K562 (cell line): ENCODE measurements at regions not wholly inside any gene's neighbourhood (a gene's known extent, or its start where the extent isn't known, plus 50 kb on each side); places are given as distances from the start of the nearest gene placed in this dataset.

Experiments
- ATAC-seq: fragments of 200-7000 bp; cut with Tn5 transposase; 3 replicates; pipeline ENCODE4 v1.9.1; 2020; ENCODE audit warnings: moderate library complexity
- BruUV-seq: library from RNA; stranded (reverse); fragments of 400-500 nt; replicated peaks from 2 replicates; lab custom pipeline; 2021; lab: Mats Ljungman, UMichigan
- CTCF ChIA-PET: fragments of 300-600 bp; formaldehyde crosslinking; extraction: SDS; loops from one replicate; lab custom pipeline; 2021; ENCODE audit warnings: low intra/inter-chr PET ratio; lab: Yijun Ruan, JAX
- POLR2A ChIA-PET: fragments of 300-600, 350-650 bp; sonication (Branson Sonifier 250); formaldehyde crosslinking; extraction: SDS; loops from one replicate; lab custom pipeline; 2021; ENCODE audit warnings: antibody characterized with exemption, inconsistent platforms; lab: Yijun Ruan, JAX
- DNase-seq, 4 experiments: peaks; one replicate each; pipeline versions ENCODE4 v3.0.0 to v3.0.0-alpha.2; 2011 to 2018; ENCODE audit warnings: low spot score in 3 of 4, mixed read lengths in 3 of 4; ENCODE audit errors: extremely low read depth in 1 of 4
- FAIRE-seq: peaks from 2 replicates; lab custom pipeline; 2011; peaks lifted over from hg19 to GRCh38; lab: Jason Lieb, UNC
- H2AFZ ChIP-seq: 2 replicates; pipeline ENCODE4 v1.6.0; 2011; ENCODE audit warnings: low read depth, low read length, control low read depth, inconsistent platforms
- H3K27ac ChIP-seq: fragments of 200-600 bp; 3 replicates; pipeline ENCODE4 v1.8.0; 2011; ENCODE audit warnings: low read depth, mild to moderate bottlenecking, control low read depth, inconsistent platforms, low read length, moderate library complexity, mixed read lengths; ENCODE audit errors: extremely low read depth
- H3K27me3 ChIP-seq, 2 experiments: fragments of 300-600 bp in 1 of 2; 2 replicates in 1 of 2; 3 replicates in 1 of 2; pipeline versions ENCODE4 v1.6.0 to v1.8.0; 2011; ENCODE audit warnings: inconsistent platforms in 2 of 2, low read length in 2 of 2, mild to moderate bottlenecking in 1 of 2, mixed read lengths in 1 of 2, moderate library complexity in 1 of 2; ENCODE audit not compliant: control insufficient read depth in 2 of 2, insufficient read depth in 2 of 2
- H3K36me3 ChIP-seq: fragments of 300-600 bp; 3 replicates; pipeline ENCODE4 v1.8.0; 2011; ENCODE audit warnings: mild to moderate bottlenecking, low read length, inconsistent platforms; ENCODE audit not compliant: control insufficient read depth, insufficient read depth
- H3K4me1 ChIP-seq, 2 experiments: fragments of 200-600 bp in 1 of 2; replicated peaks in 1 of 2; 2 replicates in 1 of 2; 3 replicates in 1 of 2; pipeline versions ENCODE4 v1.5.1 to v1.8.0; 2011; ENCODE audit warnings: inconsistent platforms in 2 of 2, low read length in 2 of 2, mild to moderate bottlenecking in 1 of 2, mixed read lengths in 1 of 2, moderate library complexity in 1 of 2; ENCODE audit not compliant: control insufficient read depth in 2 of 2, insufficient read depth in 2 of 2
- H3K4me2 ChIP-seq: 2 replicates; pipeline ENCODE4 v1.6.1; 2011; ENCODE audit warnings: low read length, control low read depth, inconsistent platforms, mixed read lengths; ENCODE audit not compliant: insufficient read depth
- H3K4me3 ChIP-seq: fragments of 200-600 bp; sonication (generic), shearing (Covaris generic); 2 replicates; pipeline ENCODE4 v1.5.1; 2016; ENCODE audit warnings: control low read depth, inconsistent platforms
- H3K79me2 ChIP-seq: fragments of 200-600 bp; 3 replicates; pipeline ENCODE4 v1.8.0; 2011; ENCODE audit warnings: low read length, inconsistent platforms; ENCODE audit not compliant: control insufficient read depth, insufficient read depth
- H3K9ac ChIP-seq, 2 experiments: 2 replicates each; pipeline versions ENCODE4 v1.6.0 to v1.6.1; 2011; ENCODE audit warnings: low read depth in 2 of 2, low read length in 2 of 2, control low read depth in 1 of 2, inconsistent platforms in 1 of 2, mild to moderate bottlenecking in 1 of 2, mixed read lengths in 1 of 2; ENCODE audit not compliant: insufficient read depth in 1 of 2
- H3K9me1 ChIP-seq: one replicate; pipeline ENCODE4 v1.6.0; 2011; ENCODE audit warnings: inconsistent platforms, mild to moderate bottlenecking, low read length, moderate library complexity; ENCODE audit not compliant: control insufficient read depth, insufficient read depth
- H3K9me3 ChIP-seq: replicated peaks from 2 replicates; pipeline ENCODE4 v1.5.1; 2011; ENCODE audit warnings: low read depth, low read length, inconsistent platforms; ENCODE audit not compliant: control insufficient read depth, insufficient read depth
- H4K20me1 ChIP-seq: replicated peaks from 2 replicates; pipeline ENCODE4 v1.6.1; 2011; ENCODE audit warnings: low read length, inconsistent platforms, mixed read lengths; ENCODE audit not compliant: control insufficient read depth, insufficient read depth
- ARID2 ChIP-seq: fragments of 450-650 bp; IDR thresholded peaks from 2 replicates; pipeline ENCODE4 v1.6.1; 2017; ENCODE audit warnings: antibody characterized with exemption, mild to moderate bottlenecking
- CBX1 ChIP-seq: sonication (generic); IDR thresholded peaks from 2 replicates; pipeline ENCODE4 v1.6.1; 2016; ENCODE audit warnings: antibody characterized with exemption, low read depth, mild to moderate bottlenecking
- FUS ChIP-seq: fragments of 200-400 bp; formaldehyde crosslinking; optimal IDR thresholded peaks from 2 replicates; pipeline ENCODE3; 2017; ENCODE audit warnings: low read depth, low read length
- HLTF ChIP-seq: fragments of 450-650 bp; IDR thresholded peaks from 2 replicates; pipeline ENCODE4 v1.6.1; 2016
- KLF6 ChIP-seq: fragments of 250-450 bp; sonication (Bioruptor Pico); IDR thresholded peaks from 2 replicates; pipeline ENCODE4 v1.4.0; 2020; ENCODE audit warnings: mild to moderate bottlenecking, moderate library complexity, borderline replicate concordance
- NR2C2 ChIP-seq, 2 experiments: fragments of 200-800 bp in 1 of 2; sonication (Bioruptor generic) in 1 of 2; sonication (generic) in 1 of 2; formaldehyde crosslinking in 1 of 2; IDR thresholded peaks; 2 replicates each; pipeline versions ENCODE4 v1.6.1 to v1.8.0; 2016 to 2022; ENCODE audit warnings: mild to moderate bottlenecking in 1 of 2, missing compliant biosample characterization in 1 of 2, missing genetic modification characterization in 1 of 2, missing genetic modification reagents in 1 of 2
- PCBP2 ChIP-seq: fragments of 200-400 bp; formaldehyde crosslinking; IDR thresholded peaks from 2 replicates; pipeline ENCODE4 v1.6.1; 2018; ENCODE audit warnings: low read length, low read depth, mild to moderate bottlenecking, moderate library complexity; ENCODE audit not compliant: poor library complexity, severe bottlenecking
- WGBS: fragments of 100-300 bp; shearing (Covaris generic); methylation state at CpG from one replicate; pipeline ENCODE4 v1.1.6; 2016; ENCODE audit warnings: low coverage, mixed read lengths; ENCODE audit not compliant: insufficient coverage; ENCODE audit errors: missing lambda C conversion rate; 5-methylcytosine and 5-hydroxymethylcytosine counted together
- in situ Hi-C: fragments of 300-500 bp; cut with MboI; formaldehyde crosslinking; loops from 4 replicates; pipeline ENCODE4 v1.15.0; 2018; ENCODE audit warnings: inconsistent platforms, mixed read lengths
- intact Hi-C: fragments of 100-400 bp; cut with micrococcal nuclease; formaldehyde crosslinking; loops from 2 replicates; pipeline ENCODE4 v1.14.2; 2022
- TF ChIP-seq, protein P1 (sequence below): fragments of 250-450 bp; sonication (Bioruptor Pico); IDR thresholded peaks from 2 replicates; pipeline ENCODE4 v1.5.0; 2021; ENCODE audit warnings: mild to moderate bottlenecking, borderline replicate concordance
- TF ChIP-seq, protein P2 (sequence below): sonication (generic); formaldehyde crosslinking; IDR thresholded peaks from 2 replicates; pipeline ENCODE4 v1.8.1; 2023; ENCODE audit warnings: mild to moderate bottlenecking, missing genetic modification reagents

DNA sequence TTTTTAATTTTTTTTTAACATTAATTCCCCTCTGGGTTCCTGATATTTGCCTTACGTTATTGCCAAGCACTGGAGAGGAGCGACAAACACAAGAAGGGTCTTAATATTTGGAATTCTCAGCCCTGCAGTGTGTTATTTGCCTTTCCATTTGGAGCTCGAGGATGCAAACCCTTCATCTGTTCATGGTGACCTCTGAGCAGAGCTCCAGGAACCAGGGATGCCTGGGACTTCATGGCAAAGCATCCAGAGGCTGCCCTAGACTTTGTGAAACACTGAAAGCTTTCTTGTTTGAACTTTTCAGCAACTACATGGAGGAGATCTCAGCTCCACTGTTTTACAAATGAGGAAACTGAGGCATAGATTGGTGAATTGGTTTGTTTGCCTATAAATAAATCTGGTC lies 254.2 kb downstream of the CBLN1 start:
- H3K4me3 ChIP-seq = no peak overlapping the region
- no peak for TF ChIP-seq PCBP2
- TF ChIP-seq HLTF = no peak
- TF ChIP-seq, protein P1, sequence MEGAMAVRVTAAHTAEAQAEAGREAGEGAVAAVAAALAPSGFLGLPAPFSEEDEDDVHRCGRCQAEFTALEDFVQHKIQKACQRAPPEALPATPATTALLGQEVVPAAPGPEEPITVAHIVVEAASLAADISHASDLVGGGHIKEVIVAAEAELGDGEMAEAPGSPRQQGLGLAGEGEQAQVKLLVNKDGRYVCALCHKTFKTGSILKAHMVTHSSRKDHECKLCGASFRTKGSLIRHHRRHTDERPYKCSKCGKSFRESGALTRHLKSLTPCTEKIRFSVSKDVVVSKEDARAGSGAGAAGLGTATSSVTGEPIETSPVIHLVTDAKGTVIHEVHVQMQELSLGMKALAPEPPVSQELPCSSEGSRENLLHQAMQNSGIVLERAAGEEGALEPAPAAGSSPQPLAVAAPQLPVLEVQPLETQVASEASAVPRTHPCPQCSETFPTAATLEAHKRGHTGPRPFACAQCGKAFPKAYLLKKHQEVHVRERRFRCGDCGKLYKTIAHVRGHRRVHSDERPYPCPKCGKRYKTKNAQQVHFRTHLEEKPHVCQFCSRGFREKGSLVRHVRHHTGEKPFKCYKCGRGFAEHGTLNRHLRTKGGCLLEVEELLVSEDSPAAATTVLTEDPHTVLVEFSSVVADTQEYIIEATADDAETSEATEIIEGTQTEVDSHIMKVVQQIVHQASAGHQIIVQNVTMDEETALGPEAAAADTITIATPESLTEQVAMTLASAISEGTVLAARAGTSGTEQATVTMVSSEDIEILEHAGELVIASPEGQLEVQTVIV = no peak
- TF ChIP-seq, protein P2, sequence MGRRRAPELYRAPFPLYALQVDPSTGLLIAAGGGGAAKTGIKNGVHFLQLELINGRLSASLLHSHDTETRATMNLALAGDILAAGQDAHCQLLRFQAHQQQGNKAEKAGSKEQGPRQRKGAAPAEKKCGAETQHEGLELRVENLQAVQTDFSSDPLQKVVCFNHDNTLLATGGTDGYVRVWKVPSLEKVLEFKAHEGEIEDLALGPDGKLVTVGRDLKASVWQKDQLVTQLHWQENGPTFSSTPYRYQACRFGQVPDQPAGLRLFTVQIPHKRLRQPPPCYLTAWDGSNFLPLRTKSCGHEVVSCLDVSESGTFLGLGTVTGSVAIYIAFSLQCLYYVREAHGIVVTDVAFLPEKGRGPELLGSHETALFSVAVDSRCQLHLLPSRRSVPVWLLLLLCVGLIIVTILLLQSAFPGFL (CRISPR knock-in tag) = no peak
- no peak for TF ChIP-seq FUS
- no peak for TF ChIP-seq NR2C2 (CRISPR knock-in tag; IDR thresholded peaks at IDR 0.05)
- no peak for TF ChIP-seq NR2C2 (tag; IDR thresholded peaks at IDR 0.05)
- no peak for TF ChIP-seq CBX1
- no peak for TF ChIP-seq KLF6 (CRISPR knock-in tag)
- no peak for TF ChIP-seq ARID2
- TF ChIP-seq, all 486 proteins: peak for 0
- Histone ChIP-seq H2AFZ (no peak overlapping the region), H3K4me2 (no peak overlapping the region), H3K79me2 (no peaks in the 10 kb centered on the region), H3K27me3 (peaks cover 0 to 9% of the 10 kb centered on the region in 2 experiments; a peak in 1 of 5 replicates), H3K9me3 (no peaks in the 10 kb centered on the region), H3K36me3 (no peaks in the 10 kb centered on the region), H3K27ac (no peak overlapping the region), H3K9me1 (no peaks in the 10 kb centered on the region), H3K4me1 (no peaks in the 10 kb centered on the region), H4K20me1 (no peaks in the 10 kb centered on the region), H3K9ac (no peak overlapping the region)
- no peak for DNase-seq
- in situ Hi-C loops (no loop called here), intact Hi-C loops (no loop called here)
- CTCF ChIA-PET = no interaction called here
- no peak for FAIRE-seq
- no peak for ATAC-seq
- WGBS = 2% methylated on average over 3 of the region's 3 CpGs
- BruUV-seq = no TSS peak
- POLR2A ChIA-PET = no interaction called here
